ENCODE measurements at regions not wholly inside any gene's neighbourhood (a gene's known extent, or its start where the extent isn't known, plus 50 kb on each side); places are given as distances from the start of the nearest gene placed in this dataset.
"Not testable (repeated sequence)": the region's sequence is repeated elsewhere in the genome, so short reads cannot be mapped to it uniquely, and the experiment has no call there.

GRCh38 chr22:22785316-22786065 lies 102.1 kb upstream of the IGLL5 start:
- ATAC-seq = no peak
- Mint-ChIP-seq H3K27ac (peak overlapping the region in 1 of 10 donors; percentile 46), H3K27me3 (peaks cover 0 to 4% (median 0%) of the 10 kb centered on the region in 5 donors), H3K4me1 (peaks cover 5 to 24% (median 16%) of the 10 kb centered on the region in 4 donors), H3K4me3 (no peak overlapping the region), H3K36me3 (no peaks in the 10 kb centered on the region), H3K9me3 (no peaks in the 10 kb centered on the region)
- POLR2A ChIA-PET = interaction anchor here (0.6 kb wide), 1 partner anchor 146 kb away, joined by 4 read pairs; no protein-coding TSS in a partner anchor
- DNase-seq = no peak

GRCh38 chr22:22786301-22787115 lies 101.1 kb upstream of the IGLL5 start:
- ATAC-seq = no peak
- POLR2A ChIA-PET = interaction anchor here (0.6 kb wide), 1 partner anchor 145 kb away, joined by 4 read pairs; no protein-coding TSS in a partner anchor
- no peak for DNase-seq
- Mint-ChIP-seq H3K27ac (peak overlapping the region in 4 of 10 donors; percentile 37 to 76 (median 70)), H3K4me3 (no peak overlapping the region), H3K27me3 (peaks cover 0 to 3% (median 0%) of the 10 kb centered on the region in 5 donors), H3K4me1 (peaks cover 7 to 34% (median 25%) of the 10 kb centered on the region in 4 donors), H3K36me3 (no peaks in the 10 kb centered on the region), H3K9me3 (no peaks in the 10 kb centered on the region)

GRCh38 chr22:22787151-22787550 lies 100.5 kb upstream of the IGLL5 start:
- POLR2A ChIA-PET = no interaction called here
- peaks cover 0 to 2% (median 0%) of the 10 kb centered on the region in 5 donors for H3K27me3 Mint-ChIP-seq
- peak overlapping the region in 5 of 10 donors; percentile 37 to 76 (median 70) for H3K27ac Mint-ChIP-seq
- H3K4me1 Mint-ChIP-seq = peaks cover 7 to 40% (median 31%) of the 10 kb centered on the region in 4 donors
- H3K9me3 Mint-ChIP-seq = no peaks in the 10 kb centered on the region
- H3K4me3 Mint-ChIP-seq = no peak overlapping the region
- no peaks in the 10 kb centered on the region for H3K36me3 Mint-ChIP-seq
- ATAC-seq (no peak), DNase-seq (no peak)

GRCh38 chr22:22787786-22788459 lies 99.7 kb upstream of the IGLL5 start:
- ATAC-seq = peak; percentile 80 to 87
- peaks cover 0 to 2% (median 0%) of the 10 kb centered on the region in 5 donors for H3K27me3 Mint-ChIP-seq
- peak overlapping the region in 1 of 10 donors; percentile 50 for H3K4me3 Mint-ChIP-seq
- peak; percentile 36 to 85 (median 65) for DNase-seq
- H3K27ac Mint-ChIP-seq = peak overlapping the region in 7 of 10 donors; percentile 11 to 83 (median 34)
- POLR2A ChIA-PET = interaction anchor here (0.8 to 1.7 kb wide), 5 partner anchors 11 to 35 kb away, joined by 3 to 5 read pairs (median 3); no protein-coding TSS in a partner anchor
- no peaks in the 10 kb centered on the region for H3K9me3 Mint-ChIP-seq
- peaks cover 7 to 47% (median 35%) of the 10 kb centered on the region in 4 donors for H3K4me1 Mint-ChIP-seq
- no peaks in the 10 kb centered on the region for H3K36me3 Mint-ChIP-seq

- Mint-ChIP-seq H3K4me3 (peak overlapping the region in 1 of 10 donors; percentile 50), H3K27me3 (peaks cover 0 to 2% (median 0%) of the 10 kb centered on the region in 5 donors), H3K4me1 (peaks cover 7 to 50% (median 36%) of the 10 kb centered on the region in 4 donors), H3K36me3 (no peaks in the 10 kb centered on the region), H3K9me3 (no peaks in the 10 kb centered on the region), H3K27ac (peak overlapping the region in 5 of 10 donors; percentile 11 to 83 (median 62))
- ATAC-seq (peak in 1 of 2 donors; percentile 14), DNase-seq (no peak)
- POLR2A ChIA-PET = interaction anchor here (0.6 to 1.7 kb wide), 8 partner anchors 11 to 95 kb away, joined by 3 to 5 read pairs (median 3); no protein-coding TSS in a partner anchor
These were observed 99.1 kb upstream of the IGLL5 start for GRCh38 chr22:22788460-22789037.

- H3K36me3 Mint-ChIP-seq = no peaks in the 10 kb centered on the region
- peak overlapping the region in 5 of 10 donors; percentile 8 to 88 (median 53) for H3K27ac Mint-ChIP-seq
- ATAC-seq = no peak
- H3K4me1 Mint-ChIP-seq = peaks cover 7 to 50% (median 36%) of the 10 kb centered on the region in 4 donors
- no peaks in the 10 kb centered on the region for H3K9me3 Mint-ChIP-seq
- peak overlapping the region in 1 of 10 donors; percentile 14 for H3K4me3 Mint-ChIP-seq
- H3K27me3 Mint-ChIP-seq = peaks cover 0 to 2% (median 0%) of the 10 kb centered on the region in 5 donors
- POLR2A ChIA-PET = interaction anchor here (0.6 to 1.7 kb wide), 5 partner anchors 17 to 94 kb away, joined by 3 to 5 read pairs (median 3); no protein-coding TSS in a partner anchor
- DNase-seq = no peak
These were observed 98.2 kb upstream of the IGLL5 start for GRCh38 chr22:22789233-22789921.

GRCh38 chr22:22789922-22790845 lies 97.4 kb upstream of the IGLL5 start:
- H3K9me3 Mint-ChIP-seq = no peaks in the 10 kb centered on the region
- H3K4me3 Mint-ChIP-seq = peak overlapping the region in 3 of 10 donors; percentile 6 to 60 (median 24)
- POLR2A ChIA-PET = interaction anchor here (0.6 to 1.2 kb wide), 3 partner anchors 18 to 87 kb away, joined by 3 read pairs; no protein-coding TSS in a partner anchor
- no peak for DNase-seq
- peaks cover 7 to 50% (median 36%) of the 10 kb centered on the region in 4 donors for H3K4me1 Mint-ChIP-seq
- H3K27me3 Mint-ChIP-seq = no peaks in the 10 kb centered on the region
- peak overlapping the region in 8 of 10 donors; percentile 16 to 91 (median 70) for H3K27ac Mint-ChIP-seq
- H3K36me3 Mint-ChIP-seq = no peaks in the 10 kb centered on the region
- no peak for ATAC-seq

GRCh38 chr22:22791438-22792181 lies 96.0 kb upstream of the IGLL5 start:
- no peak for ATAC-seq
- DNase-seq = no peak
- Mint-ChIP-seq H3K27ac (peak overlapping the region in 4 of 10 donors; percentile 57 to 89 (median 75)), H3K4me1 (peaks cover 7 to 50% (median 36%) of the 10 kb centered on the region in 4 donors), H3K36me3 (no peaks in the 10 kb centered on the region), H3K4me3 (peak overlapping the region in 1 of 10 donors; percentile 65), H3K9me3 (no peaks in the 10 kb centered on the region), H3K27me3 (no peaks in the 10 kb centered on the region)
- POLR2A ChIA-PET = no interaction called here

- Mint-ChIP-seq H3K27ac (peak overlapping the region in 8 of 10 donors; percentile 41 to 89 (median 66)), H3K4me1 (peaks cover 7 to 47% (median 36%) of the 10 kb centered on the region in 4 donors), H3K4me3 (peak overlapping the region in 1 of 10 donors; percentile 65)
- DNase-seq, H3K9me3 Mint-ChIP-seq, H3K27me3 Mint-ChIP-seq, ATAC-seq, POLR2A ChIA-PET, H3K36me3 Mint-ChIP-seq: not testable (repeated sequence)
These were observed 95.3 kb upstream of the IGLL5 start for GRCh38 chr22:22792205-22792786.

- H3K27me3 Mint-ChIP-seq, H3K4me3 Mint-ChIP-seq, H3K36me3 Mint-ChIP-seq, H3K27ac Mint-ChIP-seq, POLR2A ChIA-PET, DNase-seq, ATAC-seq, H3K9me3 Mint-ChIP-seq: not testable (repeated sequence)
- H3K4me1 Mint-ChIP-seq = peaks cover 2 to 39% (median 20%) of the 10 kb centered on the region in 4 donors
These were observed 92.0 kb upstream of the IGLL5 start for GRCh38 chr22:22795639-22796038.

Measured in naive thymus-derived CD8-positive, alpha-beta T cell (primary cell).